ENCODE measurements at regions not wholly inside any gene's neighbourhood (a gene's known extent, or its start where the extent isn't known, plus 50 kb on each side); places are given as distances from the start of the nearest gene placed in this dataset.

DNA sequence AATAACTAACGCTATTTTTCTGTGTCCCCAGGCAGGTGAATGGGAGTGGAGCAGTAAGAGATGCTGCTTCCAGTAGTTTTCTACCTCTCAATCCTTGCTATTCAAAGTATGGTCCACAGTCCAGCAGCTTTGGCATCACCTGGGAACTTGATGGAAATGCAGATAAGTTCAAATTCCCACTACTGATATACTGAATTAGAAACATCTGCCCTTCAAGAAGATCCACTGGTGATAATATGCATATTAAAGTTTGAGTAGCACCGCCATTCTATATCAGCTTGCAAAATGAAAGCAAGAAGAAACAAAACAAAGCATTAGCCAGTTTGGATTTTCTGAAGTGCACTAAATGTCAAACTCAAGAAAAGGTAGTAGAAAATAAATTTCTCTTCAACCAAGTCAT is 906.2 kb upstream of the PCDH20 start:
- Histone ChIP-seq H3K4me1 (replicated peaks in 1 of 2) (no peaks in the 10 kb centered on the region), H3K9me3 (replicated peaks in 1 of 3) (no peaks in the 10 kb centered on the region), H3K36me3 (replicated peaks in 1 of 2) (no peaks in the 10 kb centered on the region), H3K27ac (no peak overlapping the region), H3K4me3 (no peak overlapping the region), H3K27me3 (no peaks in the 10 kb centered on the region)
- no peak for DNase-seq
- 69 to 86% (median 71%) methylated on average over 2 of the region's 2 CpGs for whole genome bisulfite sequencing, 4 donors
- intact Hi-C loops (cut with DNase I) = no loop called here
- TF ChIP-seq POLR2A (IDR thresholded peaks at IDR 0.05) = no peak
- TF ChIP-seq, protein P1, sequence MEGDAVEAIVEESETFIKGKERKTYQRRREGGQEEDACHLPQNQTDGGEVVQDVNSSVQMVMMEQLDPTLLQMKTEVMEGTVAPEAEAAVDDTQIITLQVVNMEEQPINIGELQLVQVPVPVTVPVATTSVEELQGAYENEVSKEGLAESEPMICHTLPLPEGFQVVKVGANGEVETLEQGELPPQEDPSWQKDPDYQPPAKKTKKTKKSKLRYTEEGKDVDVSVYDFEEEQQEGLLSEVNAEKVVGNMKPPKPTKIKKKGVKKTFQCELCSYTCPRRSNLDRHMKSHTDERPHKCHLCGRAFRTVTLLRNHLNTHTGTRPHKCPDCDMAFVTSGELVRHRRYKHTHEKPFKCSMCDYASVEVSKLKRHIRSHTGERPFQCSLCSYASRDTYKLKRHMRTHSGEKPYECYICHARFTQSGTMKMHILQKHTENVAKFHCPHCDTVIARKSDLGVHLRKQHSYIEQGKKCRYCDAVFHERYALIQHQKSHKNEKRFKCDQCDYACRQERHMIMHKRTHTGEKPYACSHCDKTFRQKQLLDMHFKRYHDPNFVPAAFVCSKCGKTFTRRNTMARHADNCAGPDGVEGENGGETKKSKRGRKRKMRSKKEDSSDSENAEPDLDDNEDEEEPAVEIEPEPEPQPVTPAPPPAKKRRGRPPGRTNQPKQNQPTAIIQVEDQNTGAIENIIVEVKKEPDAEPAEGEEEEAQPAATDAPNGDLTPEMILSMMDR (IDR thresholded peaks at IDR 0.05) = no peak

DNA sequence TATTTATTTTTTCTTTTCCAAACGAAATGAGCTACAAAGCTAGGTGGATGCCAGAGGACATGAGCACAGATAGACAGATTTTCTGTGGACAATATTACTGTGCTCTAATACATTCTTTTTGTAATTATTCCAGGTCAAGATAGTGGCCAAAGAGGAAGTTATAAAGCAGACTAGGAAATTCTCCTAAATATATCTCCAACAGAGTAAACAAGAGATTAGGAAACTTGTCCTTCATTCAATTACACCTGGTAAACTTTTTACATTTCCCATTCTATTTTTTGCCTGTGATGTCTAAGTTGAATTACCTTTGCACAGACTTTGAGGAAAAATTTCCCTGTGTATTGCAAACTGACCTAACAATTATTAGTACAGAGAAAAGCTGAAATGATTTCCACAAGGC is 905.5 kb upstream of the PCDH20 start:
- Histone ChIP-seq H3K9me3 (replicated peaks in 1 of 3) (no peaks in the 10 kb centered on the region), H3K4me3 (no peak overlapping the region), H3K4me1 (replicated peaks in 1 of 2) (no peaks in the 10 kb centered on the region), H3K27ac (no peak overlapping the region), H3K27me3 (no peaks in the 10 kb centered on the region), H3K36me3 (replicated peaks in 1 of 2) (no peaks in the 10 kb centered on the region)
- no peak for TF ChIP-seq POLR2A (IDR thresholded peaks at IDR 0.05)
- TF ChIP-seq, protein P1 (IDR thresholded peaks at IDR 0.05) = no peak
- intact Hi-C loops (cut with DNase I) = no loop called here
- 3 to 11% (median 5%) methylated on average over 1 of the region's 1 CpG for WGBS, 4 donors
- no peak for DNase-seq

DNA sequence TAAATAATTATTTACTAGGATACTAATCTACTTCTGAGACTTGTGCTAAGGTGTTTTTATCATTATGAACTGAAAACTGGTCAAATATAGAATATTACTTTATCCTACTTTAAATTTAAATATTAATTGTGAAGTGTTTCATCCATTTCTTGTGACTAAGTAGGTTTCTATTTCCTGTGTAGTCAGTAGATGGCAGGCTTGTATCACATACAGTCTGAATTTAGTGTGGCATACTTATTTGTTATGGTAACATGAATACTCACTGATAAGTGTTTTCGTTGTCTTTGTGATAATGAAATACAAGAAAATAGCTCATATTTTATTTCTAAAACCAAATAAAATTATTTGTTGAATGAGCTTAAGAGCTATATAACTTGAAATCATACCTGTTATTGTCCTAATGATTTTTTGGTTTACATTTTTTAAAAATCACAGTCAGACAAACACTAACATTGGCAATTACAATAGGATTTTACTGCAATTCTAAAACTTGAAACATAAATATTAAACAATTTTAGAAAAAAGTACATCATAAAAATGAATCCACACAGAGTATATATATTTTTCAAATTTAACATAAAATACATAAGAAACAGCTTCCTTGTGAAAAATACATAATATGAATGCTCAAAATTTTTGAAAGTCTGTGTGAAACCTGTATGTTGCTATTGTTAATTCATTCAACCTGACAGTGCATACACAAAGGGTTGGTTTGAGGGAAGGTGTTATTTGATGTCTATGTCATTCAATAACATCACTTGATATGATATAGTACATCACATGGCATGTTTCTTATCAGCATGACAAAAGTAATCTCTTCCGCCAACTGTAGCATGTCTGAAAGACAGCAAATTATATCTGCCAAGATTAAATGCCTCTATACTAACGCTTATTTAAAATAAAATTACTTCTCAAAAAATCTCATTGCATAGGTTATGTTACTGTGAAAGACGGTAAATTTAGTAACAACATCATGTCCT is 904.8 kb upstream of the PCDH20 start:
- 36 to 44% (median 39%) methylated on average over 4 of the region's 4 CpGs for WGBS, 4 donors
- Histone ChIP-seq H3K4me3 (no peak overlapping the region), H3K9me3 (replicated peaks in 1 of 3) (no peaks in the 10 kb centered on the region), H3K4me1 (replicated peaks in 1 of 2) (no peaks in the 10 kb centered on the region), H3K36me3 (replicated peaks in 1 of 2) (no peaks in the 10 kb centered on the region), H3K27me3 (no peaks in the 10 kb centered on the region), H3K27ac (no peak overlapping the region)
- intact Hi-C loops (cut with DNase I) = no loop called here
- no peak for TF ChIP-seq POLR2A (IDR thresholded peaks at IDR 0.05)
- TF ChIP-seq, protein P1 (IDR thresholded peaks at IDR 0.05) = peak; percentile 18 to 58 (median 34)
- DNase-seq = no peak

DNA sequence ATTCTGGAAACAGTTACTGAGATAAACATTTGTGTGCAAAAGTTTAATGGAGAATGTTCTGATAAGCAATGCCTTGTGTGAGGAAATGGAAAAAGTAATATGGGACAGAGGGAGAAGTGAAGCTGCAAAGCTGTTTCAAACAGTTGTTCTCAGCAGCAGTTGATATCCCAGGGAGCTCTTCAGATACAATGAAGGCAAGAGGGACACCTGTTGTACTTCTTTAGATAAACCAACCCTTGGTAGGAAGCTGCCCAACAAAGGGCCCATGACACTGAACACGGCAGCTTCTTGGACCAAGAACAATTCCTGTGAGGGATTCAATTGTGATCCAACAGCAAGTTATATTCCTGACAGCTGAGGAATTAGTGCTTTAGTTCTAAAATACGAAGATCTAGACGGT is 894.3 kb upstream of the PCDH20 start:
- no peak for DNase-seq
- H3K27ac ChIP-seq = no peak overlapping the region
- TF ChIP-seq POLR2A (IDR thresholded peaks at IDR 0.05) = no peak
- TF ChIP-seq, protein P1 (IDR thresholded peaks at IDR 0.05) = no peak
- H3K9me3 ChIP-seq (replicated peaks in 1 of 3) = no peaks in the 10 kb centered on the region
- no peaks in the 10 kb centered on the region for H3K4me1 ChIP-seq (replicated peaks in 1 of 2)
- WGBS, 4 donors = 66 to 84% (median 78%) methylated on average over 3 of the region's 3 CpGs
- no peaks in the 10 kb centered on the region for H3K36me3 ChIP-seq (replicated peaks in 1 of 2)
- no peaks in the 10 kb centered on the region for H3K27me3 ChIP-seq
- intact Hi-C loops (cut with DNase I) = no loop called here
- H3K4me3 ChIP-seq = no peak overlapping the region
